ENCODE measurements at regions not wholly inside any gene's neighbourhood (a gene's known extent, or its start where the extent isn't known, plus 50 kb on each side); places are given as distances from the start of the nearest gene placed in this dataset.

- POLR2A ChIA-PET, result no interaction called here
- no peaks in the 10 kb centered on the region for H3K36me3 ChIP-seq (ENCODE audit: control insufficient read depth, insufficient read depth, low read length)
- no peak overlapping the region for H3K4me3 ChIP-seq (ENCODE audit: low read depth, low read length)
- CTCF ChIA-PET, result interaction anchor here (1.1 kb wide), 1 partner anchor 81 kb away, joined by 3 read pairs; no protein-coding TSS in a partner anchor
- TF ChIP-seq CTCF (IDR thresholded peaks at IDR 0.05; ENCODE audit: insufficient read depth, low read depth, low read length), result no peak
- DNase-seq (ENCODE audit: low read depth), result no peak
- H3K27me3 ChIP-seq (ENCODE audit: control insufficient read depth, insufficient read depth, low read length), result no peaks in the 10 kb centered on the region; the same call in 1 of the 2 replicates
Observed at GRCh38 chr4:24743206-24743605, 52.2 kb upstream of the SOD3 start.

GRCh38 chr4:24743927-24744326 is 51.4 kb upstream of the SOD3 start:
- POLR2A ChIA-PET, result no interaction called here
- H3K27me3 ChIP-seq (ENCODE audit: control insufficient read depth, insufficient read depth, low read length), result no peaks in the 10 kb centered on the region; the same call in 1 of the 2 replicates
- TF ChIP-seq CTCF (IDR thresholded peaks at IDR 0.05; ENCODE audit: insufficient read depth, low read depth, low read length), result no peak
- no peaks in the 10 kb centered on the region for H3K36me3 ChIP-seq (ENCODE audit: control insufficient read depth, insufficient read depth, low read length)
- no peak for DNase-seq (ENCODE audit: low read depth)
- CTCF ChIA-PET, result interaction anchor here (0.6 kb wide), 1 partner anchor 37 kb away, joined by 5 read pairs; no protein-coding TSS in a partner anchor
- no peak overlapping the region for H3K4me3 ChIP-seq (ENCODE audit: low read depth, low read length)

- no peaks in the 10 kb centered on the region for H3K36me3 ChIP-seq (ENCODE audit: control insufficient read depth, insufficient read depth, low read length)
- TF ChIP-seq CTCF (IDR thresholded peaks at IDR 0.05; ENCODE audit: insufficient read depth, low read depth, low read length), result no peak
- H3K27me3 ChIP-seq (ENCODE audit: control insufficient read depth, insufficient read depth, low read length), result no peaks in the 10 kb centered on the region; the same call in 1 of the 2 replicates
- ChIA-PET POLR2A (interaction anchor here (0.6 kb wide), 1 partner anchor 35 kb away, joined by 3 read pairs; no protein-coding TSS in a partner anchor), CTCF (interaction anchor here (0.8 to 0.9 kb wide), 2 partner anchors 29 to 235 kb away, joined by 3 read pairs; no protein-coding TSS in a partner anchor)
- no peak for DNase-seq (ENCODE audit: low read depth)
- no peak overlapping the region for H3K4me3 ChIP-seq (ENCODE audit: low read depth, low read length)
Observed at GRCh38 chr4:24745172-24745895, 50.0 kb upstream of the SOD3 start.

Data from BJ (cell line).